ENCODE measurements at regions not wholly inside any gene's neighbourhood (a gene's known extent, or its start where the extent isn't known, plus 50 kb on each side); places are given as distances from the start of the nearest gene placed in this dataset.

- H3K9me3 Mint-ChIP-seq, result peaks cover 4 to 5% of the 10 kb centered on the region in 2 donors
- no peak for DNase-seq
- no peaks in the 10 kb centered on the region for H3K4me1 Mint-ChIP-seq
- ATAC-seq, result no peak
- H3K9me3 ChIP-seq (ENCODE audit: control insufficient read depth, insufficient read depth, low read length), result peaks cover 4% of the 10 kb centered on the region
- H3K4me3 ChIP-seq (ENCODE audit: low read length), result no peak overlapping the region
- no peaks in the 10 kb centered on the region for H3K4me1 ChIP-seq (ENCODE audit: control insufficient read depth, insufficient read depth, low read length)
- 91% methylated on average over 3 of the region's 3 CpGs for WGBS (ENCODE audit: insufficient coverage)
- H3K27ac Mint-ChIP-seq, result no peak overlapping the region
- no peaks in the 10 kb centered on the region for H3K27me3 ChIP-seq (ENCODE audit: control insufficient read depth, insufficient read depth, low read length)
- H3K36me3 Mint-ChIP-seq, result no peaks in the 10 kb centered on the region
- H3K27ac ChIP-seq (ENCODE audit: low read length), result no peak overlapping the region
- intact Hi-C loops (cut with micrococcal nuclease), result no loop called here
- peaks cover 0 to 2% of the 10 kb centered on the region in 2 donors for H3K27me3 Mint-ChIP-seq (ENCODE audit: low read depth in 2 of 2)
- no peak overlapping the region for H3K4me3 Mint-ChIP-seq
- TF ChIP-seq, protein P1, sequence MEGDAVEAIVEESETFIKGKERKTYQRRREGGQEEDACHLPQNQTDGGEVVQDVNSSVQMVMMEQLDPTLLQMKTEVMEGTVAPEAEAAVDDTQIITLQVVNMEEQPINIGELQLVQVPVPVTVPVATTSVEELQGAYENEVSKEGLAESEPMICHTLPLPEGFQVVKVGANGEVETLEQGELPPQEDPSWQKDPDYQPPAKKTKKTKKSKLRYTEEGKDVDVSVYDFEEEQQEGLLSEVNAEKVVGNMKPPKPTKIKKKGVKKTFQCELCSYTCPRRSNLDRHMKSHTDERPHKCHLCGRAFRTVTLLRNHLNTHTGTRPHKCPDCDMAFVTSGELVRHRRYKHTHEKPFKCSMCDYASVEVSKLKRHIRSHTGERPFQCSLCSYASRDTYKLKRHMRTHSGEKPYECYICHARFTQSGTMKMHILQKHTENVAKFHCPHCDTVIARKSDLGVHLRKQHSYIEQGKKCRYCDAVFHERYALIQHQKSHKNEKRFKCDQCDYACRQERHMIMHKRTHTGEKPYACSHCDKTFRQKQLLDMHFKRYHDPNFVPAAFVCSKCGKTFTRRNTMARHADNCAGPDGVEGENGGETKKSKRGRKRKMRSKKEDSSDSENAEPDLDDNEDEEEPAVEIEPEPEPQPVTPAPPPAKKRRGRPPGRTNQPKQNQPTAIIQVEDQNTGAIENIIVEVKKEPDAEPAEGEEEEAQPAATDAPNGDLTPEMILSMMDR (IDR thresholded peaks at IDR 0.05), result no peak
- H3K36me3 ChIP-seq (ENCODE audit: control insufficient read depth, insufficient read depth, low read length), result no peaks in the 10 kb centered on the region
Observed at GRCh38 chr11:15871904-15872626, 484.3 kb downstream of the SOX6 start.

DNA sequence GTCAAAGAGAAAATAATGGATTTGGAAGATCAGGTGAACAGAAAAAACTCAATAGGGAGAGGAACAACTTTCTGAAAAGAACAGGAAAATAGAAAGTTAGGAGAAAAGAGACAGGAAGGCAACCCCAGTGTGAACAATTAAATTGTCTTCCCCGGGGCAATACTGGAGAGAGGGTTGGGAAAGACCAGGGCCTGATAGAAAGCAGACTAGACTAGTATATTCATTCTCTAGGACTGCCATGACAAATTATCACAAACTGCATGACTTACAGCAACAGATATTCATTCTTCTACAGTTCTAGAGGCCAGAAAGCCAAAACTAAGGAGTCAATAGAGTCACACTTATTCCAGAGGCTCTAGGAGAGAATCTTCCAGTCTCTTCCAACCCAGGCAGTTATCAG is 482.8 kb downstream of the SOX6 start:
- intact Hi-C loops (cut with micrococcal nuclease), result no loop called here
- Mint-ChIP-seq H3K9me3 (peaks cover 4 to 5% of the 10 kb centered on the region in 2 donors), H3K36me3 (no peaks in the 10 kb centered on the region), H3K27me3 (ENCODE audit: low read depth in 2 of 2) (peaks cover 0 to 2% of the 10 kb centered on the region in 2 donors), H3K4me1 (no peaks in the 10 kb centered on the region), H3K27ac (no peak overlapping the region), H3K4me3 (no peak overlapping the region)
- TF ChIP-seq, protein P1 (IDR thresholded peaks at IDR 0.05), result no peak
- no peak overlapping the region for H3K27ac ChIP-seq (ENCODE audit: low read length)
- WGBS (ENCODE audit: insufficient coverage), result 80% methylated on average over 1 of the region's 1 CpG
- DNase-seq (no peak), ATAC-seq (no peak)
- H3K9me3 ChIP-seq (ENCODE audit: control insufficient read depth, insufficient read depth, low read length), result peaks cover 4% of the 10 kb centered on the region
- H3K4me3 ChIP-seq (ENCODE audit: low read length), result no peak overlapping the region
- no peaks in the 10 kb centered on the region for H3K4me1 ChIP-seq (ENCODE audit: control insufficient read depth, insufficient read depth, low read length)
- H3K36me3 ChIP-seq (ENCODE audit: control insufficient read depth, insufficient read depth, low read length), result no peaks in the 10 kb centered on the region
- H3K27me3 ChIP-seq (ENCODE audit: control insufficient read depth, insufficient read depth, low read length), result no peaks in the 10 kb centered on the region

GRCh38 chr11:15874704-15875103 is 481.6 kb downstream of the SOX6 start:
- ATAC-seq, result no peak
- H3K36me3 Mint-ChIP-seq, result no peaks in the 10 kb centered on the region
- intact Hi-C loops (cut with micrococcal nuclease), result no loop called here
- no peak overlapping the region for H3K27ac Mint-ChIP-seq
- WGBS (ENCODE audit: insufficient coverage), result no CpG with 5 or more reads among the region's 2 CpGs
- Histone ChIP-seq H3K36me3 (ENCODE audit: control insufficient read depth, insufficient read depth, low read length) (no peaks in the 10 kb centered on the region), H3K4me3 (ENCODE audit: low read length) (no peak overlapping the region), H3K9me3 (ENCODE audit: control insufficient read depth, insufficient read depth, low read length) (peaks cover 4% of the 10 kb centered on the region), H3K27me3 (ENCODE audit: control insufficient read depth, insufficient read depth, low read length) (no peaks in the 10 kb centered on the region), H3K27ac (ENCODE audit: low read length) (no peak overlapping the region), H3K4me1 (ENCODE audit: control insufficient read depth, insufficient read depth, low read length) (no peaks in the 10 kb centered on the region)
- TF ChIP-seq, protein P1 (IDR thresholded peaks at IDR 0.05), result no peak
- H3K4me1 Mint-ChIP-seq, result no peaks in the 10 kb centered on the region
- peaks cover 2 to 5% of the 10 kb centered on the region in 2 donors for H3K9me3 Mint-ChIP-seq
- peaks cover 0 to 2% of the 10 kb centered on the region in 2 donors for H3K27me3 Mint-ChIP-seq (ENCODE audit: low read depth in 2 of 2)
- DNase-seq, result no peak
- no peak overlapping the region for H3K4me3 Mint-ChIP-seq

- ATAC-seq (no peak), DNase-seq (no peak)
- 93% methylated on average over 2 of the region's 3 CpGs for WGBS (ENCODE audit: insufficient coverage)
- H3K9me3 Mint-ChIP-seq, result peaks cover 4 to 5% of the 10 kb centered on the region in 2 donors
- peaks cover 0 to 5% of the 10 kb centered on the region in 2 donors for H3K27me3 Mint-ChIP-seq (ENCODE audit: low read depth in 2 of 2)
- peaks cover 4% of the 10 kb centered on the region for H3K9me3 ChIP-seq (ENCODE audit: control insufficient read depth, insufficient read depth, low read length)
- TF ChIP-seq, protein P1 (IDR thresholded peaks at IDR 0.05), result no peak
- H3K4me3 ChIP-seq (ENCODE audit: low read length), result no peak overlapping the region
- H3K27ac ChIP-seq (ENCODE audit: low read length), result no peak overlapping the region
- H3K27ac Mint-ChIP-seq, result no peak overlapping the region
- intact Hi-C loops (cut with micrococcal nuclease), result no loop called here
- no peaks in the 10 kb centered on the region for H3K36me3 Mint-ChIP-seq
- H3K36me3 ChIP-seq (ENCODE audit: control insufficient read depth, insufficient read depth, low read length), result no peaks in the 10 kb centered on the region
- H3K4me3 Mint-ChIP-seq, result no peak overlapping the region
- H3K27me3 ChIP-seq (ENCODE audit: control insufficient read depth, insufficient read depth, low read length), result no peaks in the 10 kb centered on the region
- no peaks in the 10 kb centered on the region for H3K4me1 ChIP-seq (ENCODE audit: control insufficient read depth, insufficient read depth, low read length)
- H3K4me1 Mint-ChIP-seq, result no peaks in the 10 kb centered on the region
Observed at GRCh38 chr11:15875393-15875792, 481.0 kb downstream of the SOX6 start.

Data from natural killer cell (primary cell).